HL-60/S4 treated with retinoic acid at 250 ng/mL for 4 days and 3 days (cell line): ENCODE measurements at regions not wholly inside any gene's neighbourhood (a gene's known extent, or its start where the extent isn't known, plus 50 kb on each side); places are given as distances from the start of the nearest gene placed in this dataset.
"Not testable (repeated sequence)": the region's sequence is repeated elsewhere in the genome, so short reads cannot be mapped to it uniquely, and the experiment has no call there.

Source experiments
- in situ Hi-C: fragments of 300-500 bp; cut with MboI; formaldehyde crosslinking; loops from 2 replicates; pipeline ENCODE4 v1.7.0; 2022; ENCODE audit warnings: low sequenced_read_pairs

GRCh38 chr17:30594223-30594952 lies 117.2 kb downstream of the GOSR1 start:
- in situ Hi-C loops, result no loop called here

GRCh38 chr17:30590081-30590733 lies 113.0 kb downstream of the GOSR1 start:
- in situ Hi-C loops, result no loop called here

GRCh38 chr17:30589431-30589830 lies 112.2 kb downstream of the GOSR1 start:
- in situ Hi-C loops, result no loop called here

- in situ Hi-C loops, result no loop called here
These were observed 111.6 kb downstream of the GOSR1 start for GRCh38 chr17:30588798-30589247.

- in situ Hi-C loops, result no loop called here
These were observed 109.8 kb downstream of the GOSR1 start for GRCh38 chr17:30586818-30587595.

GRCh38 chr17:30584810-30585209 lies 107.6 kb downstream of the GOSR1 start:
- in situ Hi-C loops, result no loop called here

- in situ Hi-C loops, result no loop called here
These were observed 103.7 kb downstream of the GOSR1 start for GRCh38 chr17:30580916-30581315.

GRCh38 chr17:30579610-30580315 lies 102.6 kb downstream of the GOSR1 start:
- in situ Hi-C loops, result no loop called here

GRCh38 chr17:30578015-30578717 lies 101.0 kb downstream of the GOSR1 start:
- in situ Hi-C loops, result not testable (repeated sequence)
